OCI-LY3 (cell line): ENCODE measurements at regions not wholly inside any gene's neighbourhood (a gene's known extent, or its start where the extent isn't known, plus 50 kb on each side); places are given as distances from the start of the nearest gene placed in this dataset.

Experiments used
- H2AFZ ChIP-seq: fragments of 200-600, 300-600 bp; shearing (Covaris generic); 2 replicates; pipeline ENCODE4 v1.6.0; 2014; ENCODE audit warnings: antibody characterized with exemption, low read depth, low read length
- H3K27ac ChIP-seq: fragments of 200-600, 300-600 bp; sonication (generic); 2 replicates; pipeline ENCODE4 v1.5.1; 2014; ENCODE audit warnings: mild to moderate bottlenecking, low read length, moderate library complexity, mixed read lengths
- H3K27me3 ChIP-seq: fragments of 200-600, 300-600 bp; sonication (generic); 2 replicates; pipeline ENCODE4 v1.6.1; 2014; ENCODE audit warnings: low read depth, low read length, mixed read lengths
- H3K36me3 ChIP-seq: fragments of 200-600, 300-600 bp; sonication (generic); replicated peaks from 2 replicates; pipeline ENCODE3; 2014; ENCODE audit warnings: low read depth, low read length, mixed read lengths
- H3K4me1 ChIP-seq: fragments of 300-600, 200-600 bp; sonication (generic); 2 replicates; pipeline ENCODE4 v1.6.1; 2014; ENCODE audit warnings: low read length, mixed read lengths
- H3K4me2 ChIP-seq: fragments of 200-600, 300-600 bp; sonication (generic); 2 replicates; pipeline ENCODE4 v1.6.1; 2014; ENCODE audit warnings: low read length, mixed read lengths
- H3K4me3 ChIP-seq: fragments of 300-600, 200-600 bp; sonication (generic); 2 replicates; pipeline ENCODE4 v1.5.1; 2014; ENCODE audit warnings: antibody characterized with exemption, mild to moderate bottlenecking, low read length, moderate library complexity
- H3K79me2 ChIP-seq: fragments of 300-600, 200-600 bp; shearing (Covaris generic); 2 replicates; pipeline ENCODE4 v1.6.1; 2014; ENCODE audit warnings: mild to moderate bottlenecking, low read length, mixed read lengths
- H3K9ac ChIP-seq: fragments of 300-600, 200-600 bp; shearing (Covaris generic); 2 replicates; pipeline ENCODE4 v1.6.0; 2014; ENCODE audit warnings: mild to moderate bottlenecking, low read length, moderate library complexity
- H3K9me3 ChIP-seq: fragments of 200-600, 300-600 bp; shearing (Covaris generic); 2 replicates; pipeline ENCODE4 v1.6.1; 2014; ENCODE audit warnings: low read length, mixed read lengths; ENCODE audit not compliant: insufficient read depth
- H4K20me1 ChIP-seq: fragments of 200-600, 300-600 bp; sonication (generic); 2 replicates; pipeline ENCODE4 v1.6.1; 2016; ENCODE audit warnings: low read length, mixed read lengths; ENCODE audit not compliant: insufficient read depth
- EZH2phosphoT487 ChIP-seq: fragments of 200-600 bp; shearing (Covaris generic); IDR thresholded peaks from 2 replicates; pipeline ENCODE4 v1.6.1; 2018; ENCODE audit warnings: antibody characterized with exemption, mixed run types, low read depth
- TF ChIP-seq, protein P1 (sequence below): fragments of 200-600, 300-600 bp; sonication (generic); IDR thresholded peaks from 2 replicates; pipeline ENCODE4 v1.5.1; 2014; ENCODE audit warnings: antibody characterized with exemption, low read length, low read depth

DNA sequence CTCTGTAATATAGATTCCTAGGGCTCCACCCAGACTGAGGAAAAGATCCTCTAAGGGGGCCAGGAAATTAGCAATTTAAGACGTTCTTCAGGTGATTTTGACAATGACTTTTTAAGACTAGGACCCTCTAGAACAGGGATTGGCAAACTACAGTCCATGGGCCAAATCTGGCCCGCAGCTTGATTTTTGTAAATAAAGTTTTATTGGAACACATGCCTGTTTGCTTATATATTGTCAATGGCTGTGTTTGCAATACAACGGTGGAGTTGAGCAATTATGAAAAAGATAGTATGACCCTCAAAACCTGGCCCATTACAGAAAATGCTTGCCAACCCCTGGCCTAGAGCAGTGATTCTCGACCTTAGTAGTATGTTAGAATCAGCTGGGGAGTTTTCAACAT, 181.9 kb downstream of the SOX9 start:
- no peaks in the 10 kb centered on the region for H3K9me3 ChIP-seq
- H3K27me3 ChIP-seq = peaks cover 15% of the 10 kb centered on the region
- H3K4me2 ChIP-seq = no peak overlapping the region
- no peaks in the 10 kb centered on the region for H4K20me1 ChIP-seq
- no peaks in the 10 kb centered on the region for H3K36me3 ChIP-seq
- H3K79me2 ChIP-seq = no peaks in the 10 kb centered on the region
- no peak overlapping the region for H3K4me3 ChIP-seq
- TF ChIP-seq EZH2phosphoT487 = no peak
- TF ChIP-seq, protein P1, sequence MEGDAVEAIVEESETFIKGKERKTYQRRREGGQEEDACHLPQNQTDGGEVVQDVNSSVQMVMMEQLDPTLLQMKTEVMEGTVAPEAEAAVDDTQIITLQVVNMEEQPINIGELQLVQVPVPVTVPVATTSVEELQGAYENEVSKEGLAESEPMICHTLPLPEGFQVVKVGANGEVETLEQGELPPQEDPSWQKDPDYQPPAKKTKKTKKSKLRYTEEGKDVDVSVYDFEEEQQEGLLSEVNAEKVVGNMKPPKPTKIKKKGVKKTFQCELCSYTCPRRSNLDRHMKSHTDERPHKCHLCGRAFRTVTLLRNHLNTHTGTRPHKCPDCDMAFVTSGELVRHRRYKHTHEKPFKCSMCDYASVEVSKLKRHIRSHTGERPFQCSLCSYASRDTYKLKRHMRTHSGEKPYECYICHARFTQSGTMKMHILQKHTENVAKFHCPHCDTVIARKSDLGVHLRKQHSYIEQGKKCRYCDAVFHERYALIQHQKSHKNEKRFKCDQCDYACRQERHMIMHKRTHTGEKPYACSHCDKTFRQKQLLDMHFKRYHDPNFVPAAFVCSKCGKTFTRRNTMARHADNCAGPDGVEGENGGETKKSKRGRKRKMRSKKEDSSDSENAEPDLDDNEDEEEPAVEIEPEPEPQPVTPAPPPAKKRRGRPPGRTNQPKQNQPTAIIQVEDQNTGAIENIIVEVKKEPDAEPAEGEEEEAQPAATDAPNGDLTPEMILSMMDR = no peak
- H3K4me1 ChIP-seq = peaks cover 18% of the 10 kb centered on the region
- no peak overlapping the region for H3K9ac ChIP-seq
- no peak overlapping the region for H2AFZ ChIP-seq
- H3K27ac ChIP-seq = no peak overlapping the region

DNA sequence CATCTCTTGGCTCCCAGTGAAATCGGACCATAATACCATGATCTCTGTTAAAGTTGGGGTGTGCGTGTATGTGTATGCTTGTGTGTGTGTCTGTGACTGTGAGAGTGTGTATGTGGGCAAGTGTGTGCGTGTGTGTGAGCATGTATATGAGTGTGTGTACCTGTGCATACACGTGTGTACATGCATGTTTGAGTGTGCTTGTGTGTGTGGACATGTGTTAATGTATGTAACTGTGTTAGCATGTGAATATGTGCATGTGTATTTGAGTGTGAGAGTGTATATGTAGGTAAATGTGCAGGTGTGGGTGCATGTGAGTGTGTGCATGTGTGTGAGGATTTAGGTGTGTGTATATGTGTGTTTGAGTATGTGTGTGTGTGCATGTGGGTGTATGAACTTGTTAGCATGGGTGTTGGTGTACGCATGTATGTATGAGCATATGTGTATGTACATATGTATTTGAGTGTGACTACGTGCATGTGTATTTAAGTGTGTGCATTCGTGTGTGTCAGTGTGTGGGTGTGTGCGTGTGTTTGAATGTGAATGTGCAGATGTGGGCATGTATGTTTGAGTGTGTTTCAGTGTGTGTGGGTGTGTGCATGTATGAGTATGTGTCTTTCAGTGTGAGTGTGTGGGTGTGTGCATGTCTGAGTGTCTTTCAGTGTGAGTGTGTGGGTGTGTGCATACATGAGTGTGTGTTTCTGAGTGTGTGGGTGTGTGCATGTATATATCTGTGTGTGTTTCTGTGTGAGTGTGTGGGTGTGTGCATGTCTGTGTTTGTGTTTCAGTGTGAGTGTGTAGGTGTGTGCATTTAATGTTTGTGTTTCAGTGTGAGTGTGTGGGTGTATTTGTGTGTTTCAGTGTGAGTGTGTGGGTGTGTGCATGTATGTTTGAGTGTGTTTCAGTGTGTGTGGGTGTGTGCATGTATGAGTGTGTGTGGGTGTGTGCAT, 183.2 kb downstream of the SOX9 start:
- no peak overlapping the region for H3K9ac ChIP-seq
- no peaks in the 10 kb centered on the region for H3K9me3 ChIP-seq
- H2AFZ ChIP-seq = no peak overlapping the region
- H3K4me3 ChIP-seq = no peak overlapping the region
- H3K27me3 ChIP-seq = peaks cover 12% of the 10 kb centered on the region
- TF ChIP-seq EZH2phosphoT487 = no peak
- TF ChIP-seq, protein P1 = no peak
- H4K20me1 ChIP-seq = no peaks in the 10 kb centered on the region
- H3K36me3 ChIP-seq = no peaks in the 10 kb centered on the region
- peaks cover 5% of the 10 kb centered on the region for H3K4me1 ChIP-seq
- H3K79me2 ChIP-seq = no peaks in the 10 kb centered on the region
- no peak overlapping the region for H3K4me2 ChIP-seq
- H3K27ac ChIP-seq = no peak overlapping the region

DNA sequence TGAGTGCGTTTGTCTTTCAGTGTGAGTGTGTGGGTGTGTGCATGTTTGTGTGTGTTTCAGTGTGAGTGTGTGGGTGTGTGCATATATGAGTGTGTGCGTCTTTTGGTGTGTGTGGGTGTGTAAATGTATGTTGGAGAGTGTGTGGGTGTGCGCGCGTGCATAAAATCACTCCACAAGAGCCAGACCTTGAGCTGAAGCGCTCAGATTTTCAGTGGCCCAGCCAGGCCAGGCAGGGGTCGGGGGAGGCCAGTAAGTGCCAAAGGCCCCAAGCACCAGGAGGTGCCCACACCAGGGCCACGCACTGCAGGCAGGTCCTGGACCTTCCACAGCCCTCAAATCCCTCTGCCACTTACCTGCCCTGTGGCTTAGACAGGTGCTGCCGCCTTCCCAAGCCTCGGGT, 184.0 kb downstream of the SOX9 start:
- H3K4me2 ChIP-seq = no peak overlapping the region
- no peak overlapping the region for H3K9ac ChIP-seq
- no peaks in the 10 kb centered on the region; the same call in 1 of the 2 replicates for H3K4me1 ChIP-seq
- H3K36me3 ChIP-seq = no peaks in the 10 kb centered on the region
- no peak overlapping the region for H3K4me3 ChIP-seq
- H3K27me3 ChIP-seq = peaks cover 12% of the 10 kb centered on the region
- no peaks in the 10 kb centered on the region for H4K20me1 ChIP-seq
- TF ChIP-seq, protein P1 = no peak
- no peak for TF ChIP-seq EZH2phosphoT487
- no peak overlapping the region for H2AFZ ChIP-seq
- no peaks in the 10 kb centered on the region for H3K79me2 ChIP-seq
- no peak overlapping the region for H3K27ac ChIP-seq
- no peaks in the 10 kb centered on the region for H3K9me3 ChIP-seq

DNA sequence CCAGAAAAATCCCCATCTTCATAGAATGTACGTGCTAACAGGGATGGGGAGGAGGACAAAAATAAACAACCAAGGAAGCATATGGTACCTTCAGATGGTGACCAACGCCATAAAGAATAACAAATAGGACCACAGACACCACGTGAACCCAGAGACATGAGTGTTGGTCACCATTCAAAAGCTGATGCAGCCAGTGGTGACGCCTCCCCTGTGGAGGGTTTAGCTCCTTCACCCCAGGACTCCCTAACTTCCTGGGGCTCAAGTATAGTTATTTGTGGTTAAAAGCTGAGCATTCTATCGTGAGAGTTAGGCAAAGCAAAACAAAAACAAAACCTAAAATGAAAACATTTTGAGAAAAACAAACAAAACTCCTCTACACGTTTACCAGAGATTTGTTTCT, 184.7 kb downstream of the SOX9 start:
- H3K27me3 ChIP-seq = peaks cover 12% of the 10 kb centered on the region
- no peaks in the 10 kb centered on the region for H3K79me2 ChIP-seq
- no peak overlapping the region for H3K9ac ChIP-seq
- H3K4me1 ChIP-seq = no peaks in the 10 kb centered on the region; the same call in 1 of the 2 replicates
- H3K4me2 ChIP-seq = no peak overlapping the region
- H3K36me3 ChIP-seq = no peaks in the 10 kb centered on the region
- no peak overlapping the region for H2AFZ ChIP-seq
- H3K9me3 ChIP-seq = no peaks in the 10 kb centered on the region
- H4K20me1 ChIP-seq = no peaks in the 10 kb centered on the region
- TF ChIP-seq, protein P1 = no peak
- TF ChIP-seq EZH2phosphoT487 = no peak
- H3K4me3 ChIP-seq = no peak overlapping the region
- no peak overlapping the region for H3K27ac ChIP-seq
